ENCODE measurements at regions not wholly inside any gene's neighbourhood (a gene's known extent, or its start where the extent isn't known, plus 50 kb on each side); places are given as distances from the start of the nearest gene placed in this dataset.

DNA sequence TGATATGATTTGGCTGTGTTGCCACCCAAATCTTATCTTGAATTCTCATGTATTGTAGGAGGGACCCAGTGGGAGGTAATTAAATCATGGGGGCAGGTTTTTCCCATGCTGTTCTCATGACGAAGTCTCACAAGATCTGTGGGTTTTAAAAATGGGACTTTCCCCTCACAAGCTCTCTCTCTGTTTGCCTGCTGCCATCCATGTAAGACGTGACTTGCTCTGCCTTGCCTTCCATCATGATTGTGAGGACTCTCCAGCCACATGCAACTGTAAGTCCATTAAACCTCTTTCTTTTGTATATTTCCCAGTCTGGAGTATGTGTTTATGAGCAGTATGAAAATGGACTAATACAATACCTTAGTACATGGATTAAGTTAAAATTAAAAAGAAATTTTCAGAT lies 1094.7 kb upstream of the SLC39A10 start:
- DNase-seq (no peak), FAIRE-seq (no peak)
- Histone ChIP-seq H3K27ac (ENCODE audit: low read depth in 1 of 3, low read length in 2 of 3) (no peak overlapping the region), H3K9me3 (ENCODE audit: control insufficient read depth in 2 of 2, insufficient read depth in 1 of 2, low read depth in 1 of 2, low read length in 1 of 2) (peaks cover 0 to 7% of the 10 kb centered on the region in 2 donors), H3K4me1 (ENCODE audit: control insufficient read depth in 3 of 3, insufficient read depth in 2 of 3, low read depth in 1 of 3, low read length in 2 of 3) (no peaks in the 10 kb centered on the region), H3K36me3 (ENCODE audit: control insufficient read depth in 3 of 3, insufficient read depth in 2 of 3, low read depth in 1 of 3, low read length in 3 of 3) (no peaks in the 10 kb centered on the region), H3K4me3 (ENCODE audit: low read depth in 1 of 3, low read length in 3 of 3) (no peak overlapping the region), H3K27me3 (ENCODE audit: control insufficient read depth in 3 of 3, insufficient read depth in 3 of 3, low read length in 3 of 3) (no peaks in the 10 kb centered on the region)
- 69 to 78% (median 72%) methylated on average over 2 of the region's 2 CpGs for WGBS, 3 donors

- peaks cover 0 to 7% of the 10 kb centered on the region in 2 donors for H3K9me3 ChIP-seq (ENCODE audit: control insufficient read depth in 2 of 2, insufficient read depth in 1 of 2, low read depth in 1 of 2, low read length in 1 of 2)
- H3K4me1 ChIP-seq (ENCODE audit: control insufficient read depth in 3 of 3, insufficient read depth in 2 of 3, low read depth in 1 of 3, low read length in 2 of 3), result no peaks in the 10 kb centered on the region
- H3K36me3 ChIP-seq (ENCODE audit: control insufficient read depth in 3 of 3, insufficient read depth in 2 of 3, low read depth in 1 of 3, low read length in 3 of 3), result no peaks in the 10 kb centered on the region
- DNase-seq (no peak), FAIRE-seq (no peak)
- 81 to 83% (median 82%) methylated on average over 3 of the region's 3 CpGs for WGBS, 3 donors
- H3K27me3 ChIP-seq (ENCODE audit: control insufficient read depth in 3 of 3, insufficient read depth in 3 of 3, low read length in 3 of 3), result no peaks in the 10 kb centered on the region
- no peak overlapping the region for H3K27ac ChIP-seq (ENCODE audit: low read depth in 1 of 3, low read length in 2 of 3)
- H3K4me3 ChIP-seq (ENCODE audit: low read depth in 1 of 3, low read length in 3 of 3), result no peak overlapping the region
Observed at GRCh38 chr2:194559964-194560363, 1097.1 kb upstream of the SLC39A10 start.

GRCh38 chr2:194559523-194559922 lies 1097.5 kb upstream of the SLC39A10 start:
- Histone ChIP-seq H3K27ac (ENCODE audit: low read depth in 1 of 3, low read length in 2 of 3) (no peak overlapping the region), H3K9me3 (ENCODE audit: control insufficient read depth in 2 of 2, insufficient read depth in 1 of 2, low read depth in 1 of 2, low read length in 1 of 2) (peaks cover 0 to 7% of the 10 kb centered on the region in 2 donors), H3K36me3 (ENCODE audit: control insufficient read depth in 3 of 3, insufficient read depth in 2 of 3, low read depth in 1 of 3, low read length in 3 of 3) (no peaks in the 10 kb centered on the region), H3K27me3 (ENCODE audit: control insufficient read depth in 3 of 3, insufficient read depth in 3 of 3, low read length in 3 of 3) (no peaks in the 10 kb centered on the region), H3K4me1 (ENCODE audit: control insufficient read depth in 3 of 3, insufficient read depth in 2 of 3, low read depth in 1 of 3, low read length in 2 of 3) (no peaks in the 10 kb centered on the region), H3K4me3 (ENCODE audit: low read depth in 1 of 3, low read length in 3 of 3) (no peak overlapping the region)
- 77 to 87% (median 80%) methylated on average over 5 of the region's 5 CpGs for WGBS, 3 donors
- DNase-seq, result no peak
- no peak for FAIRE-seq

DNA sequence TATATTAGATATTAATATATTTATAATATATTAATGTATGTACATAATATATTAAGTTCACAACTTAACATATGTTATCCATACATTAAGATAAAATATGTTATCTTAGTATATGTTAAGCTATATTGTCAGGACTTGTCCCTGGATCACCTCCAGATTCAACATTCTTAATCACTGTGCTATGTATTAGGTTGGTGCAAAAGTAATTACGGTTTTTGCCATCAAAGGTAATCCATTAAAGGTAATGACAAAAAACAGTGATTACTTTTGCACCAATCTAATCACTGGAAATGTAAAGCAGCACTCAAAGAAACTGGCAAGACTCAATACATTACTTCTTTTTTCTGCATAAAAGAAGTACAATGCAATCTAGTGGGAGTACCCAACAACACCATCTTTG lies 1099.0 kb upstream of the SLC39A10 start:
- no peak for DNase-seq
- H3K9me3 ChIP-seq (ENCODE audit: control insufficient read depth in 2 of 2, insufficient read depth in 1 of 2, low read depth in 1 of 2, low read length in 1 of 2), result peaks cover 0 to 7% of the 10 kb centered on the region in 2 donors
- no peak for FAIRE-seq
- WGBS, 3 donors, result 82 to 83% (median 82%) methylated on average over 1 of the region's 1 CpG
- no peaks in the 10 kb centered on the region for H3K36me3 ChIP-seq (ENCODE audit: control insufficient read depth in 3 of 3, insufficient read depth in 2 of 3, low read depth in 1 of 3, low read length in 3 of 3)
- H3K27me3 ChIP-seq (ENCODE audit: control insufficient read depth in 3 of 3, insufficient read depth in 3 of 3, low read length in 3 of 3), result no peaks in the 10 kb centered on the region
- no peak overlapping the region for H3K27ac ChIP-seq (ENCODE audit: low read depth in 1 of 3, low read length in 2 of 3)
- H3K4me3 ChIP-seq (ENCODE audit: low read depth in 1 of 3, low read length in 3 of 3), result no peak overlapping the region
- H3K4me1 ChIP-seq (ENCODE audit: control insufficient read depth in 3 of 3, insufficient read depth in 2 of 3, low read depth in 1 of 3, low read length in 2 of 3), result no peaks in the 10 kb centered on the region

DNA sequence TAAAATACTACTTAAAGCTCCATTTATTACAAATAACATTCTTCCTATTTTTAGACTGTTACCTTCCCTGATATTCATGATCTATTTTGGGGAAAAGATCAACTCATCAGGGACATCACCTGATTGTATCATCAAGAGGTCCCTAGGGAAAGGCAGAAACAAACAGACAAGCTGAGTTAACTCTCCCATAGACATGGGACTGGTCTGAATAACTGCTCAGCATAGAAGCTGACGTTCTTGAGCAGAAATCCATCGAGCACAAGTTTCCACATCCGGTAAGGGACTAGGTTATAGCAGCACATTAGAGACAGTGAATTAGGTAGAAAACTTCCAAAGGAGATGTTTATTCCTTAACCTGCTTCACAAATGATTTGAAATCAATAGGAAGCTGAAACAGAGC lies 1100.4 kb upstream of the SLC39A10 start:
- H3K27ac ChIP-seq (ENCODE audit: low read depth in 1 of 3, low read length in 2 of 3), result no peak overlapping the region
- no peaks in the 10 kb centered on the region for H3K36me3 ChIP-seq (ENCODE audit: control insufficient read depth in 3 of 3, insufficient read depth in 2 of 3, low read depth in 1 of 3, low read length in 3 of 3)
- WGBS, 3 donors, result 83 to 88% (median 85%) methylated on average over 3 of the region's 3 CpGs
- H3K4me1 ChIP-seq (ENCODE audit: control insufficient read depth in 3 of 3, insufficient read depth in 2 of 3, low read depth in 1 of 3, low read length in 2 of 3), result no peaks in the 10 kb centered on the region
- H3K4me3 ChIP-seq (ENCODE audit: low read depth in 1 of 3, low read length in 3 of 3), result no peak overlapping the region
- FAIRE-seq, result no peak
- no peaks in the 10 kb centered on the region for H3K27me3 ChIP-seq (ENCODE audit: control insufficient read depth in 3 of 3, insufficient read depth in 3 of 3, low read length in 3 of 3)
- DNase-seq, result no peak
- H3K9me3 ChIP-seq (ENCODE audit: control insufficient read depth in 2 of 2, insufficient read depth in 1 of 2, low read depth in 1 of 2, low read length in 1 of 2), result peaks cover 0 to 7% of the 10 kb centered on the region in 2 donors

GRCh38 chr2:194553980-194554379 lies 1103.0 kb upstream of the SLC39A10 start:
- WGBS, 3 donors, result 85 to 92% (median 89%) methylated on average over 4 of the region's 4 CpGs

GRCh38 chr2:194550702-194551101 lies 1106.3 kb upstream of the SLC39A10 start:
- H3K4me3 ChIP-seq (ENCODE audit: low read depth in 1 of 3, low read length in 3 of 3), result no peak overlapping the region
- H3K27ac ChIP-seq (ENCODE audit: low read depth in 1 of 3, low read length in 2 of 3), result no peak overlapping the region
- H3K9me3 ChIP-seq (ENCODE audit: control insufficient read depth in 2 of 2, insufficient read depth in 1 of 2, low read depth in 1 of 2, low read length in 1 of 2), result no peaks in the 10 kb centered on the region
- WGBS, 3 donors, result 58 to 69% (median 65%) methylated on average over 1 of the region's 1 CpG
- no peaks in the 10 kb centered on the region for H3K4me1 ChIP-seq (ENCODE audit: control insufficient read depth in 3 of 3, insufficient read depth in 2 of 3, low read depth in 1 of 3, low read length in 2 of 3)
- FAIRE-seq (no peak), DNase-seq (no peak)
- no peaks in the 10 kb centered on the region for H3K36me3 ChIP-seq (ENCODE audit: control insufficient read depth in 3 of 3, insufficient read depth in 2 of 3, low read depth in 1 of 3, low read length in 3 of 3)
- H3K27me3 ChIP-seq (ENCODE audit: control insufficient read depth in 3 of 3, insufficient read depth in 3 of 3, low read length in 3 of 3), result no peaks in the 10 kb centered on the region

More at GRCh38 chr2:194553980-194554379, 1103.0 kb upstream of the SLC39A10 start:
- Histone ChIP-seq H3K4me3 (ENCODE audit: low read depth in 1 of 3, low read length in 3 of 3) (no peak overlapping the region), H3K27me3 (ENCODE audit: control insufficient read depth in 3 of 3, insufficient read depth in 3 of 3, low read length in 3 of 3) (no peaks in the 10 kb centered on the region), H3K27ac (ENCODE audit: low read depth in 1 of 3, low read length in 2 of 3) (no peak overlapping the region), H3K36me3 (ENCODE audit: control insufficient read depth in 3 of 3, insufficient read depth in 2 of 3, low read depth in 1 of 3, low read length in 3 of 3) (no peaks in the 10 kb centered on the region), H3K4me1 (ENCODE audit: control insufficient read depth in 3 of 3, insufficient read depth in 2 of 3, low read depth in 1 of 3, low read length in 2 of 3) (no peaks in the 10 kb centered on the region), H3K9me3 (ENCODE audit: control insufficient read depth in 2 of 2, insufficient read depth in 1 of 2, low read depth in 1 of 2, low read length in 1 of 2) (no peaks in the 10 kb centered on the region)
- no peak for FAIRE-seq
- DNase-seq, result no peak

GRCh38 chr2:194549387-194549786 lies 1107.6 kb upstream of the SLC39A10 start:
- FAIRE-seq (no peak), DNase-seq (no peak)
- no peak overlapping the region for H3K4me3 ChIP-seq (ENCODE audit: low read depth in 1 of 3, low read length in 3 of 3)
- H3K9me3 ChIP-seq (ENCODE audit: control insufficient read depth in 2 of 2, insufficient read depth in 1 of 2, low read depth in 1 of 2, low read length in 1 of 2), result no peaks in the 10 kb centered on the region
- H3K27me3 ChIP-seq (ENCODE audit: control insufficient read depth in 3 of 3, insufficient read depth in 3 of 3, low read length in 3 of 3), result no peaks in the 10 kb centered on the region
- no peaks in the 10 kb centered on the region for H3K4me1 ChIP-seq (ENCODE audit: control insufficient read depth in 3 of 3, insufficient read depth in 2 of 3, low read depth in 1 of 3, low read length in 2 of 3)
- H3K27ac ChIP-seq (ENCODE audit: low read depth in 1 of 3, low read length in 2 of 3), result no peak overlapping the region
- WGBS, 3 donors, result 48 to 63% (median 54%) methylated on average over 2 of the region's 2 CpGs
- H3K36me3 ChIP-seq (ENCODE audit: control insufficient read depth in 3 of 3, insufficient read depth in 2 of 3, low read depth in 1 of 3, low read length in 3 of 3), result no peaks in the 10 kb centered on the region

DNA sequence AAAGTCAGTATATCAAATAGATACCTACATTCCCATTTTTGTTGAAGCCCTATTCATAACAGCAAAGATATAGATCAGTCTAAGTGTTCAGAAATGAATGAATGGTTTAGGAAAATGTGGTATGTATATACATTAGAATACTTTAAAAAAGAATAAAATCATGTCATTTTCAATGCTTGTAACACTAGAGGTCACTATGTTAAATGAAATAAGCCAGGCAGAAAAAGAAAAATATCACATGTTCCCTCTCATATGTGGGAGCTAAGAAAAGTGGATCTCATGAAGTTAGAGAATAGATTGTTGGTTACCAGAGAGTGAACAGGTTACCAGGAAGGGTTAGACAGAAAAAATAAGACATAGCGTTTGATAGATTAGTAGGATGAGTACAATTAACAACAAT lies 1111.0 kb upstream of the SLC39A10 start:
- 43 to 53% (median 44%) methylated on average over 1 of the region's 1 CpG for WGBS, 3 donors
- Histone ChIP-seq H3K27ac (ENCODE audit: low read depth in 1 of 3, low read length in 2 of 3) (no peak overlapping the region), H3K27me3 (ENCODE audit: control insufficient read depth in 3 of 3, insufficient read depth in 3 of 3, low read length in 3 of 3) (no peaks in the 10 kb centered on the region), H3K4me3 (ENCODE audit: low read depth in 1 of 3, low read length in 3 of 3) (no peak overlapping the region), H3K36me3 (ENCODE audit: control insufficient read depth in 3 of 3, insufficient read depth in 2 of 3, low read depth in 1 of 3, low read length in 3 of 3) (no peaks in the 10 kb centered on the region), H3K4me1 (ENCODE audit: control insufficient read depth in 3 of 3, insufficient read depth in 2 of 3, low read depth in 1 of 3, low read length in 2 of 3) (no peaks in the 10 kb centered on the region), H3K9me3 (ENCODE audit: control insufficient read depth in 2 of 2, insufficient read depth in 1 of 2, low read depth in 1 of 2, low read length in 1 of 2) (no peaks in the 10 kb centered on the region)
- FAIRE-seq (peak; percentile 26), DNase-seq (no peak)

Data from small intestine (tissue), 7 donors.